ENCODE measurements at regions not wholly inside any gene's neighbourhood (a gene's known extent, or its start where the extent isn't known, plus 50 kb on each side); places are given as distances from the start of the nearest gene placed in this dataset.
A peak's percentile ranks its signal among the peaks of the same experiment; 100 is the strongest.

DNA sequence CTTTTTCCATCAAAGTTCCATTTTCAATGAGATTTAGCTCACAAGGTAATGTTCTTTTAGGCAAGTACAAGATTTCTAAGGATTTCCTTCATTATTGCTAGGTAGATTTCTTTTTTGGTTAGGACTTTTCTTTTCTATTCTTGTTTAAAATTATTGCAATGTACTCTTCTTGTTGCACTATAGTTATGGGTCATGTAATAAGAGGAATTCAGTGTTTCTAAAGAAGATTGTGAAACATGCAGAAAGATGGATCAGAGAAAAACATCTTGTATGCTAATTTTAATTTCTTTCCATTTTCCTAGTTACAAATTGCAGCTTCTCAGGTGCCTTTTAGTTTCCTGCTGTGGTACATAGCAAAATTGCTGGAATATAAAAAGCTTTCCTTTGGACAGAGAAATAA lies 56.1 kb downstream of the BTG1 start:
- no peak for DNase-seq (ENCODE audit: low spot score)

DNA sequence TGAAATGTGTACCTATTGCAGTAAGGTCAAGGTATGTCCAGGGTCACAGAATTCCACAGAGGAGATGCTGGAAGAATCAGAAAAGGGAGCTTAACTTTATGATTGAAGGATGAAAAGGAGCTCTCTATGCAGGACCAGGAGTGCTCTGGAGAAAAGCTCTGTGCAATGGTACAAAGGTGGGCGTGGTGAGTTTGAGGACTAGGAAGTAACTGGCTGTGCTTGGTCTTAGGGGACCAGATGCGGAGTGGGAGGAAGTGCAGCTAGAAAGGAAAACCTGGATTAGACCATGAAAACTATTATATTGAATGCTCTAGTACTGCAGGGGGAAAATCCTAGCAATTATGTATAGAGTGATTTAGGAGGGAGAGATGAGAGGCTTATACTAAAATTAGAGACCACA lies 56.8 kb downstream of the BTG1 start:
- no peak for DNase-seq (ENCODE audit: low spot score)

DNA sequence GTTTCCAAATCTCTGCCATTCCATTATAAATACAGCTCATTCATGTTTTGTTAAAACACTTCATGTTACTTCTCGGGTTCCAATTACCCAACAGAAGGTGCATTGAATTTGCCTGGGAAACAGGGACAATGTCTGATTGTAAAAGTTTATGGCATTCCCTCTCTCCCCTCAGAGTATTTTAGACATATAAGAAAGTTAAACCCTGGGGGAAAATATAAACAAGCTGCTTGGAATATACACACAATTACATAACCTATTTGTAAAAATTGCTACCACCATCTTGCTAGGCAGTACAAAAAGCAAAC lies 60.0 kb downstream of the BTG1 start:
- no peak for DNase-seq (ENCODE audit: low spot score)

- no peak for DNase-seq (ENCODE audit: low spot score)
These were observed 60.5 kb downstream of the BTG1 start for GRCh38 chr12:92085040-92085735.

DNA sequence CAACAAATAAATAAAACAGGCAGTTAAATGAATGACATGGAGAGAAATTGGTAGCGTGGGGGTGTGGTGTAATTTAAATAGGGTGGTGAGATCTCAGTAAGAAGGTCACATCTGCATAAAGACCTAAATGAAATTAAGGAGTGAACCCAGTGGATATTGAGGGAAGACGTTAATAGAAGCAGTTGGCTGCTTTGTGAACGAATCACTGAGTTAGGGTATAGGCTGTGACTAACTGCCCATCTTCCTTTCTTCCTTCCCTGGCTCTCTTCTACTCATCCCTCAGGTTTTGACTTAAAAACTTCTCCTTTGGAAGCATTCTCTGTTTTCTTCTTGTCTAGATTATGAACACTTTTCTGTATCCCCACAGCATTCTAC lies 64.7 kb downstream of the BTG1 start:
- DNase-seq (ENCODE audit: low spot score), result peak; percentile 50

GRCh38 chr12:92079054-92079385 lies 66.6 kb downstream of the BTG1 start:
- peak; percentile 89 for DNase-seq (ENCODE audit: low spot score)

- peak; percentile 94 for DNase-seq (ENCODE audit: low spot score)
These were observed 67.2 kb downstream of the BTG1 start for GRCh38 chr12:92078167-92079053.

DNA sequence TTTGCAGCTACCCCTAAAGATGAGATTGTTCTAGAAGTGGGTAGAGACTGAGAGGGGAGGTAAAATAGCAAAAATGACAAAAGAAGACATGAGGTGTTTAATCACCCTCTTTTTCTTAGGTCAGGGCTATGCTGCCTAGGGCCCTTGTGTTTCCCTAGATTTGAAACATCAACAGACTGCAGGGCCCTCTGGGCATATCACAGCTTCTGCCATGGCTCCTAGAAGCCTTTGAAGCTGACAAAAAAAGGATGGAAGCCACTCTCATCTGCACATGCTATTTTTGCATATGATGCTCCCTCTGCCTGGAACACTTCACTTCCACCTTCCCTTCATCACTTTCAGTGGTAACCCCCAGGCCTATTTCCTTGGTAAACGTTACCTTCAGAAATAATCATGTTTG lies 68.1 kb downstream of the BTG1 start:
- no peak for DNase-seq (ENCODE audit: low spot score)

DNA sequence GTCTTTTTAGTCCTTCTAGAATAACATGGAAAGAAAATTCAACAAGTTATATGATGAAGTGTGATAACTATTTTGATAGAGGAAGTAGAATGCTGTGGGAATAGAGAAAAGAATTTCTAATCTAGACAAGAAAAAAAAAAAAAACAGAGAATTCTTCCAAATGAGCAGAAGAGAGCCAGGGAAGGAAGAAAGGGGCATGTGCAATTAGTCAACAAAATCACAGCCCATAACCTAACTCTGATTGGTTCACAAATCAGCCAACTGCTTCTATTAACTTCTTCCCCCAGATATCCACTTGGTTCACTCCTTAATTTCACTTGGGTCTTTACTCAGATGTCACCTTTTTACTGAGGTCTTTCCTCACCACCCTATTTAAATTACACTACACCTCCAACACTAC lies 69.5 kb downstream of the BTG1 start:
- DNase-seq (ENCODE audit: low spot score), result peak; percentile 20

DNA sequence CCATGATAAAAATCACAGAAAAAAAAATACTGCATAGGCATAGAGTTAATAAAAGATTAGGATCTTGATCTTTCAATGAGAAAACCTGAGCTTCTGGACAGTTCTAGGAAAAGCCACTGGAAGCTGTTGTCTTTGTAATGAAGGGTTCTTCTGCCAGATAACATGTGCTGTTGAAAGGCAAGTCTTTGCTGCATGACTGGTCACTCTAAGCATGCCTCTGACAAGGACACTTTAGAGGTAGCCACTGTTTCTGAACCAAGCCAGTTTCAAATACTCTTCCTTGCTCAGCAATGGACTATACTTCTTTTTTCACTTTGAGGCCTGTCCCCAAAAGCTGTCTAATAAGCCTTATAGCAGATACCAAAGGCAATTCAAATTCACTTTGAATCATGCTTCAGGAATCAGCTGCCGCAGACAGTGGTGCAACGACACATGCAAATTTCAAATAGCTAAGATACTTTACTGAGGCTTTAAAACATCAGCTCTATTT lies 70.2 kb downstream of the BTG1 start:
- peak; percentile 78 for DNase-seq (ENCODE audit: low spot score)

- DNase-seq (ENCODE audit: low spot score), result peak; percentile 30
These were observed 70.8 kb downstream of the BTG1 start for GRCh38 chr12:92074889-92075288.

- no peak for DNase-seq (ENCODE audit: low spot score)
These were observed 72.6 kb downstream of the BTG1 start for GRCh38 chr12:92073094-92073493.

GRCh38 chr12:92072112-92072511 lies 73.5 kb downstream of the BTG1 start:
- DNase-seq (ENCODE audit: low spot score), result no peak

DNA sequence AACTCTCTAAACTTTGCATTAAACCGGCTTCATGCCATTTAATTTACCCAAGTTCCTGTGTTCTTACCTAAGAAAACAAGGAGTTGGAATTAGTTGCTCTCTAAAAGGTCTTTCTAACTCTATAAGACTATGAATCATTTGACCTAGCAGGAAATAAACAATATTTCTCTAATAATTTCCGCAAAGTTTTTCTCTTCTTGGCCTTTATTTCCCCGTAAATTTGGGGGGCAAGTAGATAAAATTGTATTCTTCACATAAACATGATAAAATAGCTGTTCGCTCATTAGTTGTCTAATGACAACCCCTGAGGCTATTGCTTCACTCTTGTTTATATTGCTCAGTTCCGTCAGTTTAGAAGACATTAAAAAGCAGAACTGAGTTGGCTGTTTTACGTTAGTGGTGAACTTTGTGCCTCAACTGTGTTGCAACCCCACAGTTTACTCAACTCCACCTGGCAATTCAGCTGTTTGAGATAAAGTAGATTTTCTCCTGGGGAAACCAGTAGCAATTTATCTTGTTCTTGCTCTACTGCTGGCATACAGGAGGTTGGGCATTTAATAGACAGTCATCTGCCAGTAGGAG lies 74.7 kb downstream of the BTG1 start:
- DNase-seq (ENCODE audit: low spot score), result no peak

- DNase-seq (ENCODE audit: low spot score), result peak; percentile 81
These were observed 75.4 kb downstream of the BTG1 start for GRCh38 chr12:92070054-92070863.

DNA sequence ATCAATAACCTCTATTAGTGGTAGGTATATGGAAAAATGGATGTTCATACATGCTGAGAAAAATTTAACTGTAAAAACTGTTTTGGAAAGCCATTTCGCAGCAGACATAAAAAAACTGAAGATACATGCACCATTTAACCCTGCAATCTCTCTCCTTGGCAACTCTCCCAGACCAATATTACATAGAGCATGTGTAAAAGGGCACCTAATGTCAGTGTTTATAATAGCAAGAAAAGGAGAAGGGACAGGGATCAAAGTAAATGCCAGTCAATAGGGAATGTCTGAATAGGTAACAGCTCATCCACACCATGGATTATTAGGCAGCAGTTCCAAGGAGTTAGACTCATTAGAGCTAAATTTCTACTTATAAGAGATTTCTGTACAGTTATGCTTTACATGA lies 77.2 kb downstream of the BTG1 start:
- DNase-seq (ENCODE audit: low spot score), result peak; percentile 42

GRCh38 chr12:92065639-92066038 lies 80.0 kb downstream of the BTG1 start:
- DNase-seq (ENCODE audit: low spot score), result peak; percentile 54

GRCh38 chr12:92065018-92065499 lies 80.6 kb downstream of the BTG1 start:
- peak; percentile 72 for DNase-seq (ENCODE audit: low spot score)

DNA sequence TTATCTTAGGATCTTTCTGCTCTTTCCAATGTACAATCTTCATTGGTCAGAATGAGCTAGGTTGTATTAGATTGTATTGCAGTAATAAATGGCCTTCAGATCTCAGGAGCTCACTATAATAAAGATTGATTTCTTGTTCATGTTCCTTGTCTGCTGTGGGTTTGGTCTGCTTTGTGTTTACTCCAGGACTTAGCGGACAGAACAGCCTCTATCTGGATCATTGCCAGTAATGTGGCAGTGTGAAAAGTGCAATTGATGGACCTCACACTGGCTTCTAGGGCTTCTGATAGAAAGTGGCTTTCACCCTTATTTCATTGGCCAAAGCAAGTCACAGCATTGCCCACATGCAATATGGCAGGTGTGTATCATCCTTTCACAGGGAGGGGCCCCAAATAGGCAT lies 81.2 kb downstream of the BTG1 start:
- DNase-seq (ENCODE audit: low spot score), result no peak

GRCh38 chr12:92063641-92064040 lies 82.0 kb downstream of the BTG1 start:
- DNase-seq (ENCODE audit: low spot score), result no peak

DNA sequence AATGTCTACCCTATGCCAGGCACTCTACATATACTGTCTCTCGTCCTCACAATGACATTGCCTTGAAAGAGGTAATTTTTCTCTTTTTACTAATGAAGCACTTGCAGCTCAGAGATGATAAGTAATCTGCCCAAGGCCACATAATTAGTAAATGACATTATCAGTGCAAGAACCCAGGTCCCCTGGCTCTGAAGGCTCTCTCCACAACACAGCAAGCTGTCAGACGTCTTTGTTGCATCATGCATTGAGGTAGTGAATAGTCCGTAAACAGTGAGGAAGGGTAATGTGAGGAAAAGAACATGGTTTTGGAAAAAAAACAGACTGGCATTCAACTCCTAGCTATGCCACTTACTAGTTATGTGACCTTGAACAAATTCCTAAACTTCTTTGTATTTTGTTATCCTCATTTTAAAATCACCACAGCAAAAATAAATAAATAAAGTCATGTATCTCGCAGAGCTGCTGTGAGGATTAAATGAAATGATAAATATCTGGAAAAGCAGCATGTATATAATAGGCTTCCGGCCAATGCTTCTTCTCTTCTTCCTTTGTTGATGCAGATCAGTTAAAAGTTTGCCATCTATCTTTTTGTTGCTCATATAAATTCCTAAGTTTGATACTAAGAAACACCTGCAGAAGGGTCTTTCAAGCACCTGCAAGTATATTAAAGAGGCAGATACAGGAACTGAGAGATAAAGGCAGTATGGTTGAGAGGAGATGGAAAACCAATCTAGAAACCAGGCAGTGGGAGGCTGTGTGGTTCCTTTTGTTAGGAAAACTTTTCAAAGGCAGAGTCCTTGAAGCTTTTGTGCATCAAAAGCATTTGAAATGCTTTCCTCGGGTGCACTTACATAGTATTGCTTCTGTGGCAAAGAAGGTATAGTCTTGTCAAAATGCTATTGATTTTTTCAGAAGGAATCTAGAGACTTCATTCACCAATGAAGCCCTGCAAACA lies 82.8 kb downstream of the BTG1 start:
- no peak for DNase-seq (ENCODE audit: low spot score)
